HG03439 (cell line): ENCODE measurements at regions not wholly inside any gene's neighbourhood (a gene's known extent, or its start where the extent isn't known, plus 50 kb on each side); places are given as distances from the start of the nearest gene placed in this dataset.
"Not testable (repeated sequence)": the region's sequence is repeated elsewhere in the genome, so short reads cannot be mapped to it uniquely, and the experiment has no call there.

Source experiments
- ATAC-seq: cut with Tn5 transposase; IDR thresholded peaks from one replicate; pipeline ENCODE4 v1.9.1; 2021; ENCODE audit warnings: mild to moderate bottlenecking, moderate library complexity; ENCODE audit not compliant: unreplicated experiment

GRCh38 chr3:15903164-15903563, 105.4 kb upstream of the ANKRD28 start:
- ATAC-seq, result no peak

GRCh38 chr3:15903759-15904720, 106.3 kb upstream of the ANKRD28 start:
- ATAC-seq, result no peak

- no peak for ATAC-seq
Observed at GRCh38 chr3:15905041-15905440, 107.3 kb upstream of the ANKRD28 start.

GRCh38 chr3:15907403-15907802, 109.6 kb upstream of the ANKRD28 start:
- ATAC-seq, result not testable (repeated sequence)

GRCh38 chr3:15918988-15919387, 121.2 kb upstream of the ANKRD28 start:
- no peak for ATAC-seq

- ATAC-seq, result no peak
Observed at GRCh38 chr3:15919971-15920370, 122.2 kb upstream of the ANKRD28 start.

- ATAC-seq, result no peak
Observed at GRCh38 chr3:15923640-15924405, 126.0 kb upstream of the ANKRD28 start.

GRCh38 chr3:15924914-15925313, 127.1 kb upstream of the ANKRD28 start:
- ATAC-seq, result no peak

- no peak for ATAC-seq
Observed at GRCh38 chr3:15926871-15927270, 129.1 kb upstream of the ANKRD28 start.

GRCh38 chr3:15927969-15928368, 130.2 kb upstream of the ANKRD28 start:
- ATAC-seq, result no peak

- no peak for ATAC-seq
Observed at GRCh38 chr3:15929944-15930571, 132.3 kb upstream of the ANKRD28 start.

- no peak for ATAC-seq
Observed at GRCh38 chr3:15932348-15933300, 134.8 kb upstream of the ANKRD28 start.

GRCh38 chr3:15933439-15934139, 135.8 kb upstream of the ANKRD28 start:
- no peak for ATAC-seq

- no peak for ATAC-seq
Observed at GRCh38 chr3:15934389-15935195, 136.8 kb upstream of the ANKRD28 start.

GRCh38 chr3:15936312-15936711, 138.5 kb upstream of the ANKRD28 start:
- no peak for ATAC-seq

GRCh38 chr3:15940641-15941040, 142.9 kb upstream of the ANKRD28 start:
- ATAC-seq, result no peak

GRCh38 chr3:15941457-15941856, 143.7 kb upstream of the ANKRD28 start:
- not testable (repeated sequence) for ATAC-seq

- ATAC-seq, result no peak
Observed at GRCh38 chr3:15941958-15942357, 144.2 kb upstream of the ANKRD28 start.

- ATAC-seq, result no peak
Observed at GRCh38 chr3:15942462-15942861, 144.7 kb upstream of the ANKRD28 start.
